Subcutaneous abdominal adipose tissue (tissue), 5 donors: ENCODE measurements at regions not wholly inside any gene's neighbourhood (a gene's known extent, or its start where the extent isn't known, plus 50 kb on each side); places are given as distances from the start of the nearest gene placed in this dataset.
A peak's percentile ranks its signal among the peaks of the same experiment; 100 is the strongest.
"Not testable (repeated sequence)": the region's sequence is repeated elsewhere in the genome, so short reads cannot be mapped to it uniquely, and the experiment has no call there.

Experiments used
- H3K27ac ChIP-seq: one replicate; pipeline ENCODE4 v1.7.0; 2013; ENCODE audit warnings: low read depth, mild to moderate bottlenecking, inconsistent platforms, low read length, moderate library complexity
- H3K27me3 ChIP-seq, 5 donors: one replicate each; pipeline ENCODE4 v1.7.0; 2013; ENCODE audit warnings: low read length in 5 of 5, inconsistent platforms in 1 of 5; ENCODE audit not compliant: control insufficient read depth in 5 of 5, insufficient read depth in 4 of 5
- H3K36me3 ChIP-seq, 5 donors: one replicate each; pipeline ENCODE4 v1.7.0; 2013; ENCODE audit warnings: low read length in 5 of 5; ENCODE audit not compliant: control insufficient read depth in 5 of 5, insufficient read depth in 5 of 5
- H3K4me1 ChIP-seq, 5 donors: one replicate each; pipeline ENCODE4 v1.7.0; 2013; ENCODE audit warnings: low read length in 5 of 5, mild to moderate bottlenecking in 3 of 5, moderate library complexity in 1 of 5; ENCODE audit not compliant: control insufficient read depth in 5 of 5, insufficient read depth in 5 of 5
- H3K4me3 ChIP-seq, 5 donors: one replicate each; pipeline ENCODE4 v1.7.0; 2013; ENCODE audit warnings: low read length in 5 of 5, low read depth in 1 of 5
- H3K9ac ChIP-seq, 5 donors: one replicate each; pipeline ENCODE4 v1.7.0; 2013; ENCODE audit warnings: low read length in 5 of 5, mild to moderate bottlenecking in 4 of 5, moderate library complexity in 3 of 5
- H3K9me3 ChIP-seq, 5 donors: one replicate each; pipeline ENCODE4 v1.7.0; 2013; ENCODE audit warnings: low read length in 5 of 5; ENCODE audit not compliant: control insufficient read depth in 5 of 5
- donor health status: healthy.
- donor health status: healthy.
- donor health status: healthy.
- donor health status: healthy.
- donor health status: healthy.

DNA sequence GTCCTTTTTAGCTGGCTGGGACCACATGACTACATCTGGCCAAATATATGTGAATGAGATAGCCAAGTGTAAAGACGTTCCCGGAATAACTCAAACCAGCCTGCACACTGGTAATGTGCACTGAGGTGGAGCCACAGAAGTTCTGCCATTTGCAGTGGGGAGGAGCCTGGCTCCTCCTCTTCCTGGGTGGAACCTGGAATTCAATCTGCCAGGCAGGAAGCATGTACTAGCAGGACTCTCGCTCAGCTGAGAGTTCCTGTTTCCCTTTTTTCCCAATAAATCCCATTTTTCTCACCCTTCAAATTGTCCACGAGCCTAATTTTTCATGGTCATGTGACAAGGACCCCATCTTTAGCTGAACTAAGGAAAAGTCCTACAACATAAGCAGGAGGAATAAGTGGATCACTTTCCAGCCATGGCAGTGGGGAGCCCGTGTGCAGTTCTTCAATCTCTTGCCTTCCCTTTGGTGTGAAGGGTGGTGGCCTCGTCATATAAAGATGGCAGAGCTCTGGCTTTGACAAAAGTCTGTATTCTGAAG is 183.2 kb downstream of the UXS1 start:
- peak overlapping the region; percentile 32 for H3K27ac ChIP-seq
- H3K4me1 ChIP-seq, result peaks cover 0 to 13% (median 2%) of the 10 kb centered on the region in 5 donors

DNA sequence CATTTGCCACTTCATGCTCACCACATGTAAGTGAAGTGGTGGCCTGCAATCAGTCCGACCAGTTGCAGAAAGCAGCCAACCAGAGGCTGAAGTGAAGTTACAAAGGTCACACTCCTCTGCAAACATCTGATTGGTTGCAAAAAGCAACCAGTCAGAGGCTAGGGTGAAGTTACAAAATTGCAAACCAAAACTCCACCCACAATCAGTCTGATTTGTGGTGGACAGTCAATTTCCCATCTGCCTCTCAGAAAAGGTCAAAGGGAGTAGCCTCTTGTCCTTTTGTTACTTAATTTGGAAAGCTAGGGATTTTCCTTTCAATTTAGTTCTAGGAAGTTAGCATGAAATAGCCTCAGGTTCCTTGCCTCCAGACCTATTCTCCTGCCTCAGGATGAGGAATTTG is 185.0 kb downstream of the UXS1 start:
- peaks cover 0 to 13% (median 2%) of the 10 kb centered on the region in 5 donors for H3K4me1 ChIP-seq

More for the DNA sequence above, 183.2 kb downstream of the UXS1 start:
- Histone ChIP-seq H3K36me3 (no peaks in the 10 kb centered on the region), H3K9ac (no peak overlapping the region), H3K27me3 (no peaks in the 10 kb centered on the region), H3K4me3 (no peak overlapping the region), H3K9me3 (peaks cover 0 to 12% (median 7%) of the 10 kb centered on the region in 5 donors)

DNA sequence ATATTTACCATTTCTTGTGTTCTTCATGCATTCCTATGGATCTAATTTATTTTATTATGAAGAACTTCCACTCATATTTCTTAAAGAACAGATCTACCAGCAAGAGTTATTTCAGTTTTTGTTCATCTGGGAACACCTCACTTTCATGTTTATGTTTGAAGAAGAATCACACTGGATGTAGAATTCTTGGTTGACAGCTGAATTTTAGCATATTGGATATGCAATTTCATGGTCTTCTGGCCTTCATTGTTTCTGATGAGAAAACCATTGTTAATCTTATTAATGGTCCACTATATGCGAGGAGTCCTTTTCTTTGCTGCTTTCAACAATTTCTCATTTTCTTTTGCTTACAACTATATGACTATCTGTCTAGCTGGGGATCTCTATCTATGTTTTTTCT is 189.2 kb downstream of the UXS1 start:
- Histone ChIP-seq H3K36me3 (no peaks in the 10 kb centered on the region), H3K9me3 (peaks cover 7 to 30% (median 28%) of the 10 kb centered on the region in 5 donors), H3K27ac (no peak overlapping the region), H3K27me3 (no peaks in the 10 kb centered on the region), H3K9ac (no peak overlapping the region), H3K4me1 (no peaks in the 10 kb centered on the region), H3K4me3 (no peak overlapping the region)

More for the DNA sequence above, 185.0 kb downstream of the UXS1 start:
- Histone ChIP-seq H3K9me3 (peaks cover 2 to 22% (median 15%) of the 10 kb centered on the region in 5 donors), H3K9ac (no peak overlapping the region), H3K27ac (no peak overlapping the region), H3K4me3 (no peak overlapping the region), H3K27me3 (no peaks in the 10 kb centered on the region), H3K36me3 (no peaks in the 10 kb centered on the region)

DNA sequence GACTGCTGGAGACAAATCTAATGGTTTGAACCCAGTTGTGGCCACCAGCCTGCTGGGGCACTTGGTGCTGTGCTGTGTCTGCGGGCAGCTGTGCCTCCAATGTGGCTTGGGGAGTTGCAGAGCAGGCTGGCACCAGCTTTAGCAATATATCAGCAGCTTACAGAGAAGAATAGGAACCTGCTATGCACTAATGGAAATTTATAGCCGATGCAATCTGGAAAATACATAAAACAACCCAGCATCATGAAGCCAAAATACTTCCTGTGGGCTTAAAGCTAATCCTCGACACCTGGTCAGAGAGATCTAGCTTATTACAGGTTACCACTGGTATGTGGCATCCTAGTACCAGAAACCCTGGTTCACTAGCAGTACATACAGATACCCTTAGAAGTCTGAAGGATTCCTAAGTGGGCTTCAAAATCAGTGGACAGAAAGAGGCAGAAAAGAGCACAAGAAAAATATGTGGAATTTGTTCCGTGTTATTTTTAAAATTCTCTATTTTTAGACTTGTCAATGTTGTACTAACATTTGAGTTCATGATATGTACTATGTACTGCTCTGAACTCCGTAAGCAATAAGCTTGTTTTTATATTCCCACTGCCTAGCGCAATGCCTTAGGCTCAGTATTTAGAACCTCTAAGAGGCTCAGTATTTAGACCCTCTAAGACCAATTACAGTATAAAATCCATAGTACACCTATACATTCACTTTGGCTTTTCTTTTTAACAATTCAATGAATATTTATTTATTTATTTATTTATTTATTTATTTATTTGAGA is 194.7 kb downstream of the UXS1 start:
- H3K27ac ChIP-seq, result no peak overlapping the region
- no peak overlapping the region for H3K9ac ChIP-seq
- peaks cover 7 to 30% (median 26%) of the 10 kb centered on the region in 5 donors for H3K9me3 ChIP-seq
- no peak overlapping the region for H3K4me3 ChIP-seq
- H3K4me1 ChIP-seq, result peaks cover 0 to 3% (median 0%) of the 10 kb centered on the region in 5 donors
- H3K27me3 ChIP-seq, result no peaks in the 10 kb centered on the region
- H3K36me3 ChIP-seq, result no peaks in the 10 kb centered on the region

DNA sequence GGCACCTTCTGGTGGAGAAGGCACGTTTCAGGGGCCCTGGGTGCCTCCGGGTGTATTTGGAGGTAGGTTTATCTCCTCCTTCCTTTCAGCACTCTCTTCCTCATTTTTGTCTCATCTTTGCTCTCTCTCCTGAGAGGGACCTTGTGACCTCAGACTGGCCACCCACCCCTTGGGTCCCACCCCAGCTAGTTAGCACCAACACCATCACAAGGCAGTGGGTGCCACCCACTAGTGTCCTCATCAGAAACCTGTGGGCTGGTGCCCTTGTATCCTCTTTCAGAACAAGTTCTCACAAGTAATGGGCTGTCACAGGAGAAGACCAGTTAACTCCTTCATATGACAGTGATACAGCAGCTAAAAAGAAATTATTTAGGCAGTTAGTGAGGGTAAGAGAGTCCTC is 196.4 kb downstream of the UXS1 start:
- Histone ChIP-seq H3K27ac (no peak overlapping the region), H3K36me3 (no peaks in the 10 kb centered on the region), H3K27me3 (no peaks in the 10 kb centered on the region), H3K4me1 (peaks cover 0 to 3% (median 0%) of the 10 kb centered on the region in 5 donors), H3K9me3 (peaks cover 4 to 44% (median 26%) of the 10 kb centered on the region in 5 donors), H3K9ac (no peak overlapping the region), H3K4me3 (no peak overlapping the region)

DNA sequence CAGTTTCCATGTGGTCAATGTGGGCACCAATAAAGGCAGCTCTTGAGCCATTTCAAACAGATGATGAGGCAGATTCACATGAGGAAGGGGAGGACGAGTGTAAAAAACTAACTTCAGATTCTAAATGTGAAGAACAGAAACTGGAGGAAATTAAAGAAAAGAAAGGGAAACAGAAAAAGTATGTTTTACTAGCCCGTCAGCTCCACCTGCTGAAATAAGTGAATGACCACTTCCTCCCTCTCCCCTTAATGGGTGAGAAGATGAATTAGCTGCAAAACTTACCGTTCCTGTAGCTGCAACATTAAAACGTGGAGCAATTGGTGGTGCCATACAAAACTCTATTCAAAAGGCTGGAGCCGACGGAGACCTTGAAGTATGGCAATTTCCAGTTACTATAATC is 203.5 kb downstream of the UXS1 start:
- H3K4me3 ChIP-seq, result peak overlapping the region in 1 of 5 donors; percentile 15
- H3K4me1 ChIP-seq, result no peaks in the 10 kb centered on the region
- H3K27ac ChIP-seq, result no peak overlapping the region
- H3K9me3 ChIP-seq, result peaks cover 5 to 63% (median 30%) of the 10 kb centered on the region in 5 donors
- H3K36me3 ChIP-seq, result no peaks in the 10 kb centered on the region
- no peak overlapping the region for H3K9ac ChIP-seq
- H3K27me3 ChIP-seq, result no peaks in the 10 kb centered on the region

DNA sequence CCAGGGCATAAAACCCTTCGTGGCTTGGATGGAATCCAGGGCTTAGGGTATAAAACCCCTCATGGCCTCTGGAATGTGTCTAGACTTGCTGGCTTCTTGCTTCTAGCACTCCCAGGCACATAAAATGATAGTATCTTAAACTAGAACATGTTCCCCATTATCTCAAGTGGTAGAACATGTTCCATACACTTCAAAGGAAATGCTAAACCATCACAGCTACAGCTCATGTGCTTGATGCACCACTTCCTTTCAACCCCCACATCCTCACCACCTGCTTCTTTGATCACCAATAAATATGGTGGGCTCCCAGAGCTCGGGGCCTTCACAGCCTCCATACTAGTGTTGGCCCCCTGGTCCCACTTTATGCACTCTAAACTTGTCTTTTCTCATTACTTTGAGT is 204.3 kb downstream of the UXS1 start:
- H3K9me3 ChIP-seq, result peaks cover 5 to 56% (median 25%) of the 10 kb centered on the region in 5 donors

DNA sequence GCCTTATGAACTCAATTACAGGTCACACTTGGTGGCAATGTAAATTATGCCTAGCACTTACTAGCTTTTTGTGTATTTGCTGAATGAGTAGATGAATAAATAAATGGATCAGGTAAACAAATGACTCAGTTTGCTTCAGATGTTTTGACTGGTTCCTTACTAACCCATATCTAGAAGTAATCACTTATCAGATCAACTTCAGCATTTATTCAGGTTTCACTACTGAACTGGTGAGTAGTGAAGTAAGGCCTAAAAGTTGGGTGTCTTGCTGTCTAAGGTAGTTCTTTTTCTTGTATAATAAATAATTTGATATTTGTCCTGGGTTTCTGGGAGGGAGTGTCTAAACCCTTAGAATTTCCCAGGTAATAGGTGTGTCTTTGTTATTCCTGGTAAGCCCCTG is 205.0 kb downstream of the UXS1 start:
- Histone ChIP-seq H3K9me3 (peaks cover 5 to 49% (median 18%) of the 10 kb centered on the region in 5 donors), H3K27me3 (no peaks in the 10 kb centered on the region), H3K36me3 (no peaks in the 10 kb centered on the region), H3K4me3 (no peak overlapping the region), H3K27ac (no peak overlapping the region), H3K9ac (no peak overlapping the region), H3K4me1 (no peaks in the 10 kb centered on the region)

More for the DNA sequence above, 204.3 kb downstream of the UXS1 start:
- not testable (repeated sequence) for H3K36me3 ChIP-seq, H3K27ac ChIP-seq, H3K4me3 ChIP-seq, H3K9ac ChIP-seq, H3K4me1 ChIP-seq, H3K27me3 ChIP-seq

DNA sequence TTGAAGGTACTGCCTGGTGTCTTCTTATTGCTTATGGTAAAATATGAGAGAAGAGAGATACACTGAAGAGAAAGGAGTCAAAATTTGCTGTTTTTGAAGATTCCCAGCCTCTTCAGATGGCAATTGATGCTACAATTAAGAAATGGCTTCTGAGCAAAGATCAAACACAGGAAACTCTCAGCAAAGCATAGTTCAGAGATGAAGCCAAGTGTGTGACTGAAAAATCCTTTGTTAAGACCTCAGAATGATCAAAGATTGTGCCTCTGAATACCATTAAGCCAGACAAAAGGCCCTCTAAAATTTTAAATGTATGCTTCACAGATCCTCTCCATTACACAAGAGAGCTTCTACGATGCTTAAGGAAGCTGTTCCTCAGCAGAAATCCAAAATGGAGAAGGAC is 216.3 kb downstream of the UXS1 start:
- no peak overlapping the region for H3K4me3 ChIP-seq
- no peaks in the 10 kb centered on the region for H3K4me1 ChIP-seq
- H3K27ac ChIP-seq, result no peak overlapping the region
- no peaks in the 10 kb centered on the region for H3K27me3 ChIP-seq
- H3K36me3 ChIP-seq, result no peaks in the 10 kb centered on the region
- H3K9ac ChIP-seq, result no peak overlapping the region
- H3K9me3 ChIP-seq, result peaks cover 0 to 11% (median 7%) of the 10 kb centered on the region in 5 donors

DNA sequence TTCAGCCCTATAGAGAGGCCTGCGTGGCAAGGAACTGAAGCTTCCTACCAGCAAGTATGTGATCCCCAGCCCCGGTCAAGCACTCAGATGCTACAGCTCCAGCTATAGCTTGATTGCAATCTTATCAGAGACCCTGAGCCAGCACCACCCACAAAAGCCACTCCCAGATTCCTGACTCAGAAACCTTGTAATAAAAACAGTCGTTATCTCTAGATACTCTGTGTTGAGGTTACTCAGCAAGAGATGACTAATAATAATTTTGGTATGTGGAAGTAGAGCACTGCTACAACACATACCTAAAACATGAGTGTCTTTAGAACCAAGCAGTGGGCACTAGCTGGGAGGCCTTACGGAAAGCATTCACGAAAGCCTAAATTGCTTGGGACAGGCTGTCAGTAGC is 216.9 kb downstream of the UXS1 start:
- Histone ChIP-seq H3K36me3 (no peaks in the 10 kb centered on the region), H3K9ac (no peak overlapping the region), H3K4me1 (no peaks in the 10 kb centered on the region), H3K9me3 (peaks cover 0 to 11% (median 7%) of the 10 kb centered on the region in 5 donors), H3K27me3 (no peaks in the 10 kb centered on the region), H3K4me3 (no peak overlapping the region), H3K27ac (no peak overlapping the region)
